KMS-11 (cell line): ENCODE measurements at regions not wholly inside any gene's neighbourhood (a gene's known extent, or its start where the extent isn't known, plus 50 kb on each side); places are given as distances from the start of the nearest gene placed in this dataset.

Experiments
- H2AFZ ChIP-seq: fragments of 200-600 bp; sonication (generic); 2 replicates; pipeline ENCODE4 v1.6.1; 2016; ENCODE audit warnings: antibody characterized with exemption, mixed run types, low read depth
- H3K27ac ChIP-seq: fragments of 200-600 bp; sonication (generic); 2 replicates; pipeline ENCODE4 v1.6.1; 2016; ENCODE audit warnings: mild to moderate bottlenecking, mixed run types
- H3K27me3 ChIP-seq: fragments of 200-600 bp; sonication (generic); 2 replicates; pipeline ENCODE4 v1.6.1; 2017; ENCODE audit warnings: mild to moderate bottlenecking, low read depth, mixed run types, moderate library complexity; ENCODE audit not compliant: insufficient read depth
- H3K36me3 ChIP-seq: fragments of 200-600 bp; sonication (generic); 2 replicates; pipeline ENCODE4 v1.6.1; 2017; ENCODE audit warnings: mild to moderate bottlenecking, mixed run types; ENCODE audit not compliant: insufficient read depth
- H3K4me1 ChIP-seq: fragments of 200-600 bp; sonication (generic); 2 replicates; pipeline ENCODE4 v1.6.1; 2016; ENCODE audit warnings: mild to moderate bottlenecking, low read depth, mixed run types; ENCODE audit not compliant: poor library complexity, severe bottlenecking
- H3K4me2 ChIP-seq: fragments of 200-600 bp; sonication (generic); 2 replicates; pipeline ENCODE4 v1.7.0; 2016; ENCODE audit warnings: mild to moderate bottlenecking, mixed run types
- H3K4me3 ChIP-seq: fragments of 200-600 bp; sonication (generic); IDR thresholded peaks from 2 replicates; pipeline ENCODE4 v1.6.1; 2017; ENCODE audit warnings: low read depth, low read length, mixed read lengths; ENCODE audit not compliant: insufficient read depth
- H3K79me2 ChIP-seq: fragments of 200-600 bp; sonication (generic); 2 replicates; pipeline ENCODE4 v1.6.1; 2016; ENCODE audit warnings: low read depth, mixed run types; ENCODE audit not compliant: insufficient read depth
- H3K9ac ChIP-seq: fragments of 200-600 bp; sonication (generic); 2 replicates; pipeline ENCODE4 v1.6.1; 2016; ENCODE audit warnings: mild to moderate bottlenecking, mixed run types
- H4K20me1 ChIP-seq: fragments of 200-600 bp; sonication (generic); 2 replicates; pipeline ENCODE4 v1.6.1; 2016; ENCODE audit warnings: mild to moderate bottlenecking, mixed run types; ENCODE audit not compliant: insufficient read depth
- TF ChIP-seq, protein P1 (sequence below): fragments of 200-600 bp; sonication (generic); conservative IDR thresholded peaks from 2 replicates; pipeline ENCODE4 v1.6.1; 2017; ENCODE audit warnings: low read depth, mild to moderate bottlenecking, antibody characterized with exemption, low read length, moderate library complexity, mixed read lengths

DNA sequence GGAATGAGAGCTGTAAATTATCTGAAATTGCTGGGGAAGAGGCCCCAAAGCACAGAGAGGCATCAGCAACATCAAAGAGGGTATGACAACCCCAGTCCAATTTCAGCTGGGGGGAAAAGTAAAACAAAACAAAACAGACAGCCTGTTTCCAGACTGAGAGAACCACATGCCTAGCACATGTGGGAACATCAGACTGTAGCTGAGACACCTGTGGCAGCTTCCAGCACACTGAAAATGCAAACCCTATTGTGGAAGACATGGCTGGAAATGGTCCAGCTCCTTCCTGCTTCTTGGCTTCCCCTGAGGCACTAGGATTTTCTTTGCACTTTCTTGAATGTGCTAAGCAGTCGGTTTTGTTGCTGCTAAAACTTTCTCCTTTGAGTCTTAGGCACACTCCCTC lies 240.9 kb upstream of the STS start:
- no peaks in the 10 kb centered on the region for H3K36me3 ChIP-seq
- no peak overlapping the region for H3K4me3 ChIP-seq
- H3K4me1 ChIP-seq, result no peaks in the 10 kb centered on the region
- no peaks in the 10 kb centered on the region for H4K20me1 ChIP-seq
- no peaks in the 10 kb centered on the region for H3K27me3 ChIP-seq
- no peak overlapping the region for H3K9ac ChIP-seq
- TF ChIP-seq, protein P1, sequence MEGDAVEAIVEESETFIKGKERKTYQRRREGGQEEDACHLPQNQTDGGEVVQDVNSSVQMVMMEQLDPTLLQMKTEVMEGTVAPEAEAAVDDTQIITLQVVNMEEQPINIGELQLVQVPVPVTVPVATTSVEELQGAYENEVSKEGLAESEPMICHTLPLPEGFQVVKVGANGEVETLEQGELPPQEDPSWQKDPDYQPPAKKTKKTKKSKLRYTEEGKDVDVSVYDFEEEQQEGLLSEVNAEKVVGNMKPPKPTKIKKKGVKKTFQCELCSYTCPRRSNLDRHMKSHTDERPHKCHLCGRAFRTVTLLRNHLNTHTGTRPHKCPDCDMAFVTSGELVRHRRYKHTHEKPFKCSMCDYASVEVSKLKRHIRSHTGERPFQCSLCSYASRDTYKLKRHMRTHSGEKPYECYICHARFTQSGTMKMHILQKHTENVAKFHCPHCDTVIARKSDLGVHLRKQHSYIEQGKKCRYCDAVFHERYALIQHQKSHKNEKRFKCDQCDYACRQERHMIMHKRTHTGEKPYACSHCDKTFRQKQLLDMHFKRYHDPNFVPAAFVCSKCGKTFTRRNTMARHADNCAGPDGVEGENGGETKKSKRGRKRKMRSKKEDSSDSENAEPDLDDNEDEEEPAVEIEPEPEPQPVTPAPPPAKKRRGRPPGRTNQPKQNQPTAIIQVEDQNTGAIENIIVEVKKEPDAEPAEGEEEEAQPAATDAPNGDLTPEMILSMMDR, result no peak
- H3K27ac ChIP-seq, result no peak overlapping the region
- no peak overlapping the region for H2AFZ ChIP-seq
- H3K79me2 ChIP-seq, result no peaks in the 10 kb centered on the region
- no peak overlapping the region for H3K4me2 ChIP-seq

DNA sequence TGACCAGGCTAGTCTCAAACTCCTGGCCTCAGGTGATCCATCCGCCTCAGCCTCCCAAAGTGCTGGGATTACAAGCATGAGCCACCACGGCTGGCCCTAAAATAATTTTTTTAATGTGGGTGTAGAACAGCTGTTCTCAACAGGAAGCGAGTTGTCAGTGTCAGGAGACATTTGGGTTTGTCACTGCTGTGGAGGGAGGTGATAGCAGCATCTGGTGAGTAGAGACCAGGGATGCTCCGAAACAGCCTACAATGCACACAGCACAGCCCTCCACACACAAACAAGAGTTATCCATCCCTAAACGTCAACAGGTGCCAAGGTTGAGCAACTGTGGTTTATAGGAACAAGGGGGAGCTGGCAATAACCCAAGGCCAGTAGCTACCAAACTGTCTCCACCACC lies 243.4 kb upstream of the STS start:
- Histone ChIP-seq H3K4me3 (no peak overlapping the region), H2AFZ (no peak overlapping the region), H4K20me1 (no peaks in the 10 kb centered on the region), H3K9ac (no peak overlapping the region), H3K4me2 (no peak overlapping the region), H3K27ac (no peak overlapping the region), H3K79me2 (no peaks in the 10 kb centered on the region), H3K36me3 (no peaks in the 10 kb centered on the region), H3K27me3 (no peaks in the 10 kb centered on the region), H3K4me1 (no peaks in the 10 kb centered on the region)
- TF ChIP-seq, protein P1, result no peak

DNA sequence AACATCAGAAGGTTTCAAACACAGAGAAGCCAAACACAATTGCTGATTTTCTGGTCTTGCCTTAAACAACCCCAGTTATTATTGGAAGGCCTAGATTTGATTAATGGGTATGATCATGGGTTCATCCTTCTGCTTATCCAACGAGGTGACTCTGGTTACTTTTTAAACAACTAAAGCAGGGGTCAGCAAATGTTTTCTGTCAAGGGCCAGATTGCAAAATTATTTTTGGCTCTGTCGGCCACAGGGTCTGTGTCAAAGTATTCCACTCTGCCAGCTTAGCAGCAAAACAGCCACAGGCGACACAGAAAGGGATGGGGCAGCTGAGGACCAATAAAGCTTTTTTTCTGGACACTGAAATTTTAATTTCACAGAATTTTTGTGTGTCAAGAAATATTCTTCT lies 249.1 kb upstream of the STS start:
- Histone ChIP-seq H3K27ac (no peak overlapping the region), H3K27me3 (no peaks in the 10 kb centered on the region), H3K4me2 (no peak overlapping the region), H3K4me1 (no peaks in the 10 kb centered on the region), H3K4me3 (no peak overlapping the region), H4K20me1 (no peaks in the 10 kb centered on the region), H3K79me2 (no peaks in the 10 kb centered on the region), H3K9ac (no peak overlapping the region), H3K36me3 (no peaks in the 10 kb centered on the region), H2AFZ (no peak overlapping the region)
- TF ChIP-seq, protein P1, result no peak

DNA sequence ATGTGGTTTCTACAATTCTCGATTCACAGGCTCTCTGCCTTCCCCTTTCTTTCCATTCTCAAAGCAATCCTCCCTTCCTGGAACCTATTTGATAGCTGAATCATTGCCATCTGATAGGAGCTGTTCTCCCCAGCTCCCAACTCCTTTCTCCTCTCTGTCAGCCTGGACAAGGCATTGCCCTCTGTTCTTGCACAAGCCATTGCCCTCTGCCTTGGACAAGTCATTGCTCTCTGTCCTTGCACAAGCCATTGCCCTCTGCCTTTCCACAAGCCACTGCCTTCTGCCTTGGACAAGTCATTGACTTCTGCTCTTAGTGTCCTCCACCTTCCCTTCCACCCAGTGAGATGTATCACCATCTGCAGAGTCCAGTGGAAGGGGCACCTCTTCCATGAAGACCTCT lies 256.1 kb upstream of the STS start:
- no peak overlapping the region for H3K4me2 ChIP-seq
- no peaks in the 10 kb centered on the region for H3K4me1 ChIP-seq
- H3K36me3 ChIP-seq, result no peaks in the 10 kb centered on the region
- no peaks in the 10 kb centered on the region for H3K27me3 ChIP-seq
- H3K9ac ChIP-seq, result no peak overlapping the region
- H3K27ac ChIP-seq, result no peak overlapping the region
- H2AFZ ChIP-seq, result no peak overlapping the region
- no peaks in the 10 kb centered on the region for H4K20me1 ChIP-seq
- TF ChIP-seq, protein P1, result no peak
- no peak overlapping the region for H3K4me3 ChIP-seq
- no peaks in the 10 kb centered on the region for H3K79me2 ChIP-seq
